ENCODE measurements at regions not wholly inside any gene's neighbourhood (a gene's known extent, or its start where the extent isn't known, plus 50 kb on each side); places are given as distances from the start of the nearest gene placed in this dataset.
A peak's percentile ranks its signal among the peaks of the same experiment; 100 is the strongest.

DNA sequence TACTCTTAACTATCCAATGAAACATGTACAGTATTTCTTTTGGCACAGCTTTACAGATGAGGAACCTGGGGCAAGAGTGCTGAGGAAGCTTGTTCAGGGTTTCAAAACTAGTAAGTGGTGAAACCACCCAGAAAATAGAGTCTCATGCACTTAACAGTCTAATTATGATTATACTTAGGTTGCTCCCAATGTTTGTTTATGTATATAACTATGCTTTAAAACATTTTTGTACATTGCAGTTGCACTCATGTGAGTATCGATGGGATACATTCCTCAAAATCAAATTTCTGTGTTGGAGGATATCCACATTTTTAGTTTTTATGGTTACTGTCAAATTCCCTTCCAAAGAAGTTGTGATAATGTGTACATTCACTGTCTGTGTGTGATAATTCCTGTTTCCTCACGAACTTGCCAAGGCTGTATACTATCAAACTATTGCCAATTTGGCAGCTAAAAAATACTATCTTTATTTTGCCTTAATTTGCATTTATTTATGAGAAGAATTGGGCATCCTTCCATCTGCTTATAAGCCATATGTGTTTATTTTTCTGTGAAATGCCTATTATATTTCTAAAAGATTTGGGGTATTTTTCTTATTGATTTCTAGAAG lies 143.9 kb upstream of the SSTR1 start:
- H3K27ac Mint-ChIP-seq, result no peak overlapping the region
- CTCF ChIA-PET, result no interaction called here
- ATAC-seq, result no peak

GRCh38 chr14:38065106-38065762 lies 142.5 kb upstream of the SSTR1 start:
- Mint-ChIP-seq H3K4me3 (no peak overlapping the region), H3K27me3 (ENCODE audit: low read depth) (peaks cover 5% of the 10 kb centered on the region; the same call in 1 of the 2 replicates), H3K27ac (no peak overlapping the region), H3K36me3 (peaks cover 31% of the 10 kb centered on the region), H3K4me1 (no peaks in the 10 kb centered on the region), H3K9me3 (peaks cover 46% of the 10 kb centered on the region)
- CTCF ChIA-PET, result interaction anchor here (0.7 kb wide), 1 partner anchor 11 kb away, joined by 3 read pairs; no protein-coding TSS in a partner anchor
- ATAC-seq (peak; percentile 58), DNase-seq (ENCODE audit: low spot score) (no peak)
- POLR2A ChIA-PET, result no interaction called here
- TF ChIP-seq GTF2I (CRISPR knock-in tag; conservative IDR thresholded peaks at IDR 0.05), result no peak
- no peak for TF ChIP-seq USF1 (CRISPR knock-in tag; IDR thresholded peaks at IDR 0.05)
- TF ChIP-seq FOXP1 (CRISPR knock-in tag; IDR thresholded peaks at IDR 0.05; ENCODE audit: borderline replicate concordance), result no peak
- TF ChIP-seq, protein P1, sequence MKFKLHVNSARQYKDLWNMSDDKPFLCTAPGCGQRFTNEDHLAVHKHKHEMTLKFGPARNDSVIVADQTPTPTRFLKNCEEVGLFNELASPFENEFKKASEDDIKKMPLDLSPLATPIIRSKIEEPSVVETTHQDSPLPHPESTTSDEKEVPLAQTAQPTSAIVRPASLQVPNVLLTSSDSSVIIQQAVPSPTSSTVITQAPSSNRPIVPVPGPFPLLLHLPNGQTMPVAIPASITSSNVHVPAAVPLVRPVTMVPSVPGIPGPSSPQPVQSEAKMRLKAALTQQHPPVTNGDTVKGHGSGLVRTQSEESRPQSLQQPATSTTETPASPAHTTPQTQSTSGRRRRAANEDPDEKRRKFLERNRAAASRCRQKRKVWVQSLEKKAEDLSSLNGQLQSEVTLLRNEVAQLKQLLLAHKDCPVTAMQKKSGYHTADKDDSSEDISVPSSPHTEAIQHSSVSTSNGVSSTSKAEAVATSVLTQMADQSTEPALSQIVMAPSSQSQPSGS (CRISPR knock-in tag; IDR thresholded peaks at IDR 0.05; ENCODE audit: borderline replicate concordance, low read depth), result no peak
- TF ChIP-seq ZNF423 (CRISPR knock-in tag; IDR thresholded peaks at IDR 0.05), result no peak
- TF ChIP-seq TEAD4 (CRISPR knock-in tag; IDR thresholded peaks at IDR 0.05), result no peak
- no peak for TF ChIP-seq FOXK1 (CRISPR knock-in tag; IDR thresholded peaks at IDR 0.05)

More for the DNA sequence above, 143.9 kb upstream of the SSTR1 start:
- no peak overlapping the region for H3K4me3 Mint-ChIP-seq
- H3K27me3 Mint-ChIP-seq (ENCODE audit: low read depth), result peaks cover 5% of the 10 kb centered on the region; the same call in 1 of the 2 replicates
- POLR2A ChIA-PET, result no interaction called here
- TF ChIP-seq SMAD3 (CRISPR knock-in tag; IDR thresholded peaks at IDR 0.05; ENCODE audit: borderline replicate concordance), result no peak
- no peak for DNase-seq (ENCODE audit: low spot score)
- H3K9me3 Mint-ChIP-seq, result peaks cover 55% of the 10 kb centered on the region
- peaks cover 39% of the 10 kb centered on the region for H3K36me3 Mint-ChIP-seq
- no peaks in the 10 kb centered on the region for H3K4me1 Mint-ChIP-seq

DNA sequence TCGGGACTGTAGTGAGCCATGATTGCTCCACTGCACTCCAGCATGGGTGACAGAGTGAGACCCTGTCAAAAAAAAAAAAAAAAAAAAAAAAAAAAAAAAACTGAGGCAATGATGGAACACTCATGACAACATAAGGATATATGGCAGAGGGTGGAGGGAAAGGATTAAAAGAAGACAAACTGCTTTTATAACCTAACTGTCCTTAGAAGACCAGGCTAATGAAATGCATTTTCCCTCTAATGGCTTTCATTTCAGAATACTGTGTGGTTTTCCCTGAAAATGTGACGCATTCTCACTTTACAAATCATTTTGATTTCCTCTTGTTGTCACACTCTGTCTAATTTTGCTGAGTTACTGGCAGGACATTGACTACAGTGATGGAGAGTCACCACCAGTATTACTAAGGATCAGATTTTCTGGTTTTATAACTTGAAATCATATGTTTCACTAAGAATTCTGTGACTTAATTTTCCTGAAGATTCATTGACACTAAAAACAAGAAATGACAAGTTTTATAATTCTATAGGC lies 137.6 kb upstream of the SSTR1 start:
- H3K27ac Mint-ChIP-seq, result no peak overlapping the region

More for the DNA sequence above, 137.6 kb upstream of the SSTR1 start:
- DNase-seq (ENCODE audit: low spot score), result no peak
- Mint-ChIP-seq H3K4me1 (peaks cover 5% of the 10 kb centered on the region; the same call in 1 of the 2 replicates), H3K36me3 (0 out of 2 replicates have a peak, but pooled peaks cover 6% of the 10 kb centered on the region), H3K4me3 (no peak overlapping the region), H3K9me3 (peaks cover 9% of the 10 kb centered on the region), H3K27me3 (ENCODE audit: low read depth) (no peaks in the 10 kb centered on the region; the same call in 1 of the 2 replicates)
- TF ChIP-seq NR1H2 (CRISPR knock-in tag; IDR thresholded peaks at IDR 0.05) (no peak), TP53 (CRISPR knock-in tag; IDR thresholded peaks at IDR 0.05) (no peak), SMAD4 (CRISPR knock-in tag; IDR thresholded peaks at IDR 0.05) (no peak)
- TF ChIP-seq, protein P2, sequence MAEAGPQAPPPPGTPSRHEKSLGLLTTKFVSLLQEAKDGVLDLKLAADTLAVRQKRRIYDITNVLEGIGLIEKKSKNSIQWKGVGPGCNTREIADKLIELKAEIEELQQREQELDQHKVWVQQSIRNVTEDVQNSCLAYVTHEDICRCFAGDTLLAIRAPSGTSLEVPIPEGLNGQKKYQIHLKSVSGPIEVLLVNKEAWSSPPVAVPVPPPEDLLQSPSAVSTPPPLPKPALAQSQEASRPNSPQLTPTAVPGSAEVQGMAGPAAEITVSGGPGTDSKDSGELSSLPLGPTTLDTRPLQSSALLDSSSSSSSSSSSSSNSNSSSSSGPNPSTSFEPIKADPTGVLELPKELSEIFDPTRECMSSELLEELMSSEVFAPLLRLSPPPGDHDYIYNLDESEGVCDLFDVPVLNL (CRISPR knock-in tag; IDR thresholded peaks at IDR 0.05; ENCODE audit: borderline replicate concordance, low read depth), result no peak
- TF ChIP-seq, protein P3, sequence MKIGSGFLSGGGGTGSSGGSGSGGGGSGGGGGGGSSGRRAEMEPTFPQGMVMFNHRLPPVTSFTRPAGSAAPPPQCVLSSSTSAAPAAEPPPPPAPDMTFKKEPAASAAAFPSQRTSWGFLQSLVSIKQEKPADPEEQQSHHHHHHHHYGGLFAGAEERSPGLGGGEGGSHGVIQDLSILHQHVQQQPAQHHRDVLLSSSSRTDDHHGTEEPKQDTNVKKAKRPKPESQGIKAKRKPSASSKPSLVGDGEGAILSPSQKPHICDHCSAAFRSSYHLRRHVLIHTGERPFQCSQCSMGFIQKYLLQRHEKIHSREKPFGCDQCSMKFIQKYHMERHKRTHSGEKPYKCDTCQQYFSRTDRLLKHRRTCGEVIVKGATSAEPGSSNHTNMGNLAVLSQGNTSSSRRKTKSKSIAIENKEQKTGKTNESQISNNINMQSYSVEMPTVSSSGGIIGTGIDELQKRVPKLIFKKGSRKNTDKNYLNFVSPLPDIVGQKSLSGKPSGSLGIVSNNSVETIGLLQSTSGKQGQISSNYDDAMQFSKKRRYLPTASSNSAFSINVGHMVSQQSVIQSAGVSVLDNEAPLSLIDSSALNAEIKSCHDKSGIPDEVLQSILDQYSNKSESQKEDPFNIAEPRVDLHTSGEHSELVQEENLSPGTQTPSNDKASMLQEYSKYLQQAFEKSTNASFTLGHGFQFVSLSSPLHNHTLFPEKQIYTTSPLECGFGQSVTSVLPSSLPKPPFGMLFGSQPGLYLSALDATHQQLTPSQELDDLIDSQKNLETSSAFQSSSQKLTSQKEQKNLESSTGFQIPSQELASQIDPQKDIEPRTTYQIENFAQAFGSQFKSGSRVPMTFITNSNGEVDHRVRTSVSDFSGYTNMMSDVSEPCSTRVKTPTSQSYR (CRISPR knock-in tag; IDR thresholded peaks at IDR 0.05), result no peak
- no peak for ATAC-seq
- ChIA-PET CTCF (no interaction called here), POLR2A (interaction anchor here (0.6 kb wide), 1 partner anchor 594 kb away, joined by 5 read pairs; no protein-coding TSS in a partner anchor)

Measured in WTC11 (cell line).